ENCODE measurements at regions not wholly inside any gene's neighbourhood (a gene's known extent, or its start where the extent isn't known, plus 50 kb on each side); places are given as distances from the start of the nearest gene placed in this dataset.

GRCh38 chr10:104557966-104558365 lies 83.1 kb upstream of the SORCS3 start:
- H4K20me1 ChIP-seq (ENCODE audit: insufficient read depth, low read length, poor library complexity, severe bottlenecking) = no peaks in the 10 kb centered on the region
- TF ChIP-seq CTCF (conservative IDR thresholded peaks at IDR 0.05; ENCODE audit: low read length) (no peak), EZH2phosphoT487 (IDR thresholded peaks at IDR 0.05; ENCODE audit: borderline replicate concordance) (no peak)
- no peaks in the 10 kb centered on the region for H3K9me3 ChIP-seq (ENCODE audit: insufficient read depth, low read depth, low read length)
- no peaks in the 10 kb centered on the region for H3F3A ChIP-seq (ENCODE audit: low read depth)
- no peak overlapping the region for H3K4me3 ChIP-seq (ENCODE audit: low read length, poor library complexity, severe bottlenecking)
- no peaks in the 10 kb centered on the region for H3K36me3 ChIP-seq (ENCODE audit: insufficient read depth, low read length)
- no peak overlapping the region for H2AFZ ChIP-seq (ENCODE audit: low read length)
- H3K79me2 ChIP-seq (ENCODE audit: insufficient read depth, low read length) = no peaks in the 10 kb centered on the region
- H3K4me2 ChIP-seq (ENCODE audit: low read depth, low read length, poor library complexity, severe bottlenecking) = no peak overlapping the region
- H3K9me2 ChIP-seq (replicated peaks; ENCODE audit: low read depth, low read length) = no peaks in the 10 kb centered on the region
- no peak overlapping the region for H3K9ac ChIP-seq (ENCODE audit: low read depth, low read length, poor library complexity, severe bottlenecking)
- no peaks in the 10 kb centered on the region for H3K27me3 ChIP-seq (ENCODE audit: insufficient read depth, low read length, poor library complexity, severe bottlenecking)
- H3K4me1 ChIP-seq (ENCODE audit: insufficient read depth, low read length, poor library complexity, severe bottlenecking) = no peaks in the 10 kb centered on the region

DNA sequence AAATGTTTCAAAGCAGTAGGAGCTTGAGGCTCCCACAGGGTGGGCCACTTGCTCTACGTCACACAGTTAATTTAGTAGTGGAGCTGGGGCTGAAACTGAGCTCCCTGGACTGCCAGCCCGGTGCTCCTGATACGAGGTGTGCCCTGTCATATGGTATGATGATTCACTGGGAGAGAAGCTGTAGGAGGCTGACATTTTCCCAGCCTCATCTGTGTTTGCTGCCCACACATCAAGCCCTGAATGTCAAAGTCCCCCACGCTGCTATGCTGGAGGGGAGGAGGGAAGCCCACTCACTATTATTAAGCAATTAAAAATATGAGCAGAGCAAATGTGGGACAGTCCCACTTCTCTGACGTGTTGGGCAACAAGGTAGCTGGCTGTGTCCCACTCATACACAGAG lies 81.2 kb upstream of the SORCS3 start:
- no peak overlapping the region for H3K4me3 ChIP-seq (ENCODE audit: low read length, poor library complexity, severe bottlenecking)
- no peaks in the 10 kb centered on the region for H3K9me3 ChIP-seq (ENCODE audit: insufficient read depth, low read depth, low read length)
- H3K9ac ChIP-seq (ENCODE audit: low read depth, low read length, poor library complexity, severe bottlenecking) = no peak overlapping the region
- no peaks in the 10 kb centered on the region for H3K9me2 ChIP-seq (replicated peaks; ENCODE audit: low read depth, low read length)
- H3K4me1 ChIP-seq (ENCODE audit: insufficient read depth, low read length, poor library complexity, severe bottlenecking) = no peaks in the 10 kb centered on the region
- no peaks in the 10 kb centered on the region for H3K27me3 ChIP-seq (ENCODE audit: insufficient read depth, low read length, poor library complexity, severe bottlenecking)
- no peaks in the 10 kb centered on the region for H3K79me2 ChIP-seq (ENCODE audit: insufficient read depth, low read length)
- no peak overlapping the region for H2AFZ ChIP-seq (ENCODE audit: low read length)
- H3F3A ChIP-seq (ENCODE audit: low read depth) = no peaks in the 10 kb centered on the region
- no peaks in the 10 kb centered on the region for H4K20me1 ChIP-seq (ENCODE audit: insufficient read depth, low read length, poor library complexity, severe bottlenecking)
- H3K4me2 ChIP-seq (ENCODE audit: low read depth, low read length, poor library complexity, severe bottlenecking) = no peak overlapping the region
- no peak for TF ChIP-seq CTCF (conservative IDR thresholded peaks at IDR 0.05; ENCODE audit: low read length)
- TF ChIP-seq EZH2phosphoT487 (IDR thresholded peaks at IDR 0.05; ENCODE audit: borderline replicate concordance) = no peak
- H3K36me3 ChIP-seq (ENCODE audit: insufficient read depth, low read length) = no peaks in the 10 kb centered on the region

DNA sequence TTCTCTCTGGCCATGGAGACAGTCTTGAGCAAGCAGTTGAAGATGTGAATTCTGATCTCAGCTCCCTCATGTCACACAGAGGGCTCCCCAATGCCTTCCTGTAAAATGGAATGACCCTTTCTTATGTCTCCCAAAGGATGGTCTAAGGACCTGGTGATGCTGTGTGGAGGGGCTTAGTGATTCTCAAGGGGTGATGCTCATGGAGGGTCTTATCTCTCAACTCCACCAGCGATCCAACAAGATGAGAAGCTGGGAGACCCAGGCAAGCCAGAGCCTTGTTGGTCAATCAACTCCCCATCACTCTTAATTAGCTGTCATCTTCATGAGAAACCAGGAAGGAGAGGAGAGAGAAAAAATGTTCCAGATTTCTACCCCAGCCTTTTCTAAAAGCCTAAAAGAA lies 78.0 kb upstream of the SORCS3 start:
- Histone ChIP-seq H3F3A (ENCODE audit: low read depth) (no peaks in the 10 kb centered on the region), H3K36me3 (ENCODE audit: insufficient read depth, low read length) (no peaks in the 10 kb centered on the region), H3K4me1 (ENCODE audit: insufficient read depth, low read length, poor library complexity, severe bottlenecking) (no peaks in the 10 kb centered on the region), H3K9ac (ENCODE audit: low read depth, low read length, poor library complexity, severe bottlenecking) (no peak overlapping the region), H4K20me1 (ENCODE audit: insufficient read depth, low read length, poor library complexity, severe bottlenecking) (no peaks in the 10 kb centered on the region), H3K4me3 (ENCODE audit: low read length, poor library complexity, severe bottlenecking) (no peak overlapping the region), H3K27me3 (ENCODE audit: insufficient read depth, low read length, poor library complexity, severe bottlenecking) (no peaks in the 10 kb centered on the region), H2AFZ (ENCODE audit: low read length) (no peak overlapping the region), H3K79me2 (ENCODE audit: insufficient read depth, low read length) (no peaks in the 10 kb centered on the region), H3K9me3 (ENCODE audit: insufficient read depth, low read depth, low read length) (no peaks in the 10 kb centered on the region), H3K9me2 (replicated peaks; ENCODE audit: low read depth, low read length) (no peaks in the 10 kb centered on the region), H3K4me2 (ENCODE audit: low read depth, low read length, poor library complexity, severe bottlenecking) (no peak overlapping the region)
- no peak for TF ChIP-seq CTCF (conservative IDR thresholded peaks at IDR 0.05; ENCODE audit: low read length)

Data from Loucy (cell line).